ENCODE measurements at regions not wholly inside any gene's neighbourhood (a gene's known extent, or its start where the extent isn't known, plus 50 kb on each side); places are given as distances from the start of the nearest gene placed in this dataset.

DNA sequence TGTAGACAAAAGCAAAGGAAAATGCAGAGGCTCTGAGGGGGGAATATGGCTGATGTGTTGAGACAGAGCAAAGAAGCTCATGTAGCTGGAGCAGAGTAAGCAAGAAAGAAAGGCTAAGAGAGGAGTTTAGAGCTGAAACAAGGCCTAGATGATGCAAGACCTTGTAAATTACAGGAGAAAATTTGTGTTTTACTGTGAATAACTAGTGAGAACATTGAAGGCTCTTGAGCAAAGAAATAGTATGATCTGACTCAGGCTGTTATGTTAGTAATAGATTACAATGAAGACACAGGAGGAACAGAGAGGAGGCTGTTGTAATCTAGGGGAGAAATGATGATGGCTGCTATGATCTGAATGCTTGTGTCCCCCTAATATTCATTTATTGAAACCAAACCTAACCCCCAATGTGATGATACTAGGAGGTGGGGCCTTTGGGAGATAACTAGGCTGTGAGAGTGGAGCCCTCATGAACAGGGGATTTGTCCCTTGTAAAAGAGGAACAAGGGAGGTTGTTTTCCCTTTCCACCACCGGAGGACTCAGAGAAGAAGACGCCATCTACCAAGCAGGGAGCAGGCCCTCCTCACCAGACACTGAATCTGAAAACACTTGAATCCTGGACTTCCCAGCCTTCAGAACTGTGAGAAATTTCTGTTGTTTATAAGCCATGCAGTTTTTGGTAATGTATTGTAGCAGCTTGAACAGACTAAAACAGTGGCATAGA lies 394.9 kb downstream of the HTR7 start:
- Histone ChIP-seq H3K27me3 (ENCODE audit: control insufficient read depth, insufficient read depth, low read length) (no peaks in the 10 kb centered on the region), H3K36me3 (ENCODE audit: control insufficient read depth, insufficient read depth, low read length) (no peaks in the 10 kb centered on the region), H3K4me3 (ENCODE audit: low read depth, low read length) (no peak overlapping the region)
- no peak for DNase-seq (ENCODE audit: low read depth)
- TF ChIP-seq, protein P1, sequence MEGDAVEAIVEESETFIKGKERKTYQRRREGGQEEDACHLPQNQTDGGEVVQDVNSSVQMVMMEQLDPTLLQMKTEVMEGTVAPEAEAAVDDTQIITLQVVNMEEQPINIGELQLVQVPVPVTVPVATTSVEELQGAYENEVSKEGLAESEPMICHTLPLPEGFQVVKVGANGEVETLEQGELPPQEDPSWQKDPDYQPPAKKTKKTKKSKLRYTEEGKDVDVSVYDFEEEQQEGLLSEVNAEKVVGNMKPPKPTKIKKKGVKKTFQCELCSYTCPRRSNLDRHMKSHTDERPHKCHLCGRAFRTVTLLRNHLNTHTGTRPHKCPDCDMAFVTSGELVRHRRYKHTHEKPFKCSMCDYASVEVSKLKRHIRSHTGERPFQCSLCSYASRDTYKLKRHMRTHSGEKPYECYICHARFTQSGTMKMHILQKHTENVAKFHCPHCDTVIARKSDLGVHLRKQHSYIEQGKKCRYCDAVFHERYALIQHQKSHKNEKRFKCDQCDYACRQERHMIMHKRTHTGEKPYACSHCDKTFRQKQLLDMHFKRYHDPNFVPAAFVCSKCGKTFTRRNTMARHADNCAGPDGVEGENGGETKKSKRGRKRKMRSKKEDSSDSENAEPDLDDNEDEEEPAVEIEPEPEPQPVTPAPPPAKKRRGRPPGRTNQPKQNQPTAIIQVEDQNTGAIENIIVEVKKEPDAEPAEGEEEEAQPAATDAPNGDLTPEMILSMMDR (IDR thresholded peaks at IDR 0.05; ENCODE audit: insufficient read depth, low read length, poor library complexity, severe bottlenecking) = no peak

DNA sequence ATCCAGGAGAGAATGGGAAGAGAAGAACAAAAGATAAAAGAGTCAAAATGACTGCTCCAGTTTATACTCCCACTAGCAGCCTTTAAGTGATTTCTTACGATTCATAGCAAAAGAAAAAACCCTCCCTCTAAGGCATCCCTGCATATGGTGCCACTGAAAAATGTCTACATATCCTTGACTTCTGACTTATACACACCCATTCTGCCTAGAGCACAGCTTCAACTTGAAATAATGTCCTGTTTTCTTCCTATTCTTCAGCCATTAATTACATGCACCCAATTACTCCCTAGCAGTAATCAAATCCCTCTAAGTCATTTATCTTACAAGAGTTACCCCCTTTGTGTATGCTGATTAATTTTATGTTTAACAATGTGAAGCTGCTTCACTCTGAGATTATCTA lies 393.5 kb downstream of the HTR7 start:
- TF ChIP-seq, protein P1 (IDR thresholded peaks at IDR 0.05; ENCODE audit: insufficient read depth, low read length, poor library complexity, severe bottlenecking) = no peak
- Histone ChIP-seq H3K4me3 (ENCODE audit: low read depth, low read length) (no peak overlapping the region), H3K36me3 (ENCODE audit: control insufficient read depth, insufficient read depth, low read length) (no peaks in the 10 kb centered on the region), H3K27me3 (ENCODE audit: control insufficient read depth, insufficient read depth, low read length) (no peaks in the 10 kb centered on the region)
- DNase-seq (ENCODE audit: low read depth) = no peak

DNA sequence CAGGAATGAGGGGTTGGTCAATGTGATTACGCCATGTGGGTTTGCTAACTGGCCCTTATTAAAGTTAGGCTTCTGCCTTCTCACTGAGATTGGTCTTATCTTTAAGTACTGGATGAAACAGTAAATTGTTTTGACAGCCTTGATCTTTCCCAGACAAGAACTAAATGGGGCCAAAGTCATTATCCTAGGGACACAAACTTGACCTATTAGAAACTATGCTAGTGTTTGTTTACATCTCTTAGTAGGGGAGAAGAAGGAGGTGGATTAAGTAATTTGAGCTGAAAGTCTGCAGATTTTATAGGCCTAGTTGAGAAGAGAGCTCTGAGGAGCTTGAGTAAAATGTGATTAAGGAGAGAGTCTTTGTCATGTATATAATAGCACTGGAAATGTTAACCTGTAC lies 386.9 kb downstream of the HTR7 start:
- no peaks in the 10 kb centered on the region for H3K36me3 ChIP-seq (ENCODE audit: control insufficient read depth, insufficient read depth, low read length)
- TF ChIP-seq, protein P1 (IDR thresholded peaks at IDR 0.05; ENCODE audit: insufficient read depth, low read length, poor library complexity, severe bottlenecking) = no peak
- no peak for DNase-seq (ENCODE audit: low read depth)
- H3K4me3 ChIP-seq (ENCODE audit: low read depth, low read length) = no peak overlapping the region
- no peaks in the 10 kb centered on the region for H3K27me3 ChIP-seq (ENCODE audit: control insufficient read depth, insufficient read depth, low read length)

DNA sequence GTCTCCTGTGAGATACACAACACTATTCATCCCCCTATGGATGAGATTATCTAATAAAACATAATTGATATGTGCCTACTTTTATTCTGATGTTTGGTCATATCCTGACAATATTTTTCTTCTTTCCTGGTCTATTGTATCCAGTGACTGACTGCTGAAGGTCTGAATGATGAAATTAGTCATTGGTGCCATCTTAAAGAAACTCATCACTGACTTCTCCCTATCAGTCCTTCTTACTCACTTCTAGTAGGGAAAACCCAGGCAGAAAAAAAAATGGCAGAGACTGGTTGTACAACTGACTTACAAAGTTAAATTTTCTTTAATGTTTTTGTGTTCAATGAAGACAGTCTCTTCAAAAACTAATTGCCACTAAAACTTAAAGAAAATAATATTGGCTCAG lies 377.4 kb downstream of the HTR7 start:
- Histone ChIP-seq H3K36me3 (ENCODE audit: control insufficient read depth, insufficient read depth, low read length) (no peaks in the 10 kb centered on the region), H3K4me3 (ENCODE audit: low read depth, low read length) (no peak overlapping the region), H3K27me3 (ENCODE audit: control insufficient read depth, insufficient read depth, low read length) (no peaks in the 10 kb centered on the region)
- no peak for DNase-seq (ENCODE audit: low read depth)
- TF ChIP-seq, protein P1 (IDR thresholded peaks at IDR 0.05; ENCODE audit: insufficient read depth, low read length, poor library complexity, severe bottlenecking) = no peak

DNA sequence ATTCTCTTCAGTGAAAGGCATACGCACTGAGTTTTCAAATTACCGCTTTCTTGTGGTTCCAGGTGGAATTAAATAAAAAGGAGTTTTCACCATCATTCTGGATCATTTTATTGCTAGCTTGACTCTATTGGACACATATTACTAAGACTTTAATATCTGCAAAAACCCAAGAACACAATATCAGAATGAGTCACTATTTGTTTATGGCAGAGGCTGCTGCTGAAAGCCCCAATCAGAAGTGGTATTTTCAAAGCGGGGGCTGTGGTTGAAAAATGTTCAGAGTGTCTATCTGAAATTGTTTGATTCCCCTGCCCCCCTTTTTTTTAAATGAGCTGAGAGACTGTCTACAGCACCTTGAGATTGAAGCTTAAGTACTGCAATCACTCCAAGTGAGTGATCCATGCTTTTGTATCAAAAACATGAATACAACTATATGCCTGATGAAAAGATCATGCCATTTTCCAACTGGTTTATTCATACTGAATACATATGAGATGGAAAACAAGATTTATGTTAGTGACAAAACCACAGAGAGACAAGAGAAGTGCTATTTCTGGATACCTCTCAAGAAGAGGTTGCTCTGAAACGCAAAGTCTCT lies 376.4 kb downstream of the HTR7 start:
- TF ChIP-seq, protein P1 (IDR thresholded peaks at IDR 0.05; ENCODE audit: insufficient read depth, low read length, poor library complexity, severe bottlenecking) = no peak
- no peak for DNase-seq (ENCODE audit: low read depth)
- Histone ChIP-seq H3K36me3 (ENCODE audit: control insufficient read depth, insufficient read depth, low read length) (no peaks in the 10 kb centered on the region), H3K4me3 (ENCODE audit: low read depth, low read length) (no peak overlapping the region), H3K27me3 (ENCODE audit: control insufficient read depth, insufficient read depth, low read length) (no peaks in the 10 kb centered on the region)

DNA sequence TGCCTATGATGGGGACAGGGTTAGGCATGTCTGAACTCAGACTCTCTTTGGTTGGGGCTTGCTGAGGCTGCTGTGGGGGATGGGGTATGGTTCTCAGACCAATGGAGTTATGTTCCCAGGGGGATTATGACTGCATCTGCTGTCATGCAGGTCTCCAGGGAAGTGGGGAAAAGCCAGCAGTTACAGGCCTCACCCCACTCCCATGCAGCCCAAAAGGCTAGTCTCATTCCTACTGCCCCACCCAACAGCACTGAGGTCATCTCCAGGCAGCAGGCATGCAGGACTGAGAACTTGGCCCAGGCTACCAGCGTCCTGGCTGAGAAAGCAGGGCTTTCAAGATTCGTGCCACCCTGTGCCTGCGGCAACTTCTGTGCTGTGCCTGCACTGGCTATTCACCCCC lies 373.3 kb downstream of the HTR7 start:
- Histone ChIP-seq H3K27me3 (ENCODE audit: control insufficient read depth, insufficient read depth, low read length) (no peaks in the 10 kb centered on the region), H3K36me3 (ENCODE audit: control insufficient read depth, insufficient read depth, low read length) (no peaks in the 10 kb centered on the region), H3K4me3 (ENCODE audit: low read depth, low read length) (no peak overlapping the region)
- no peak for DNase-seq (ENCODE audit: low read depth)
- TF ChIP-seq, protein P1 (IDR thresholded peaks at IDR 0.05; ENCODE audit: insufficient read depth, low read length, poor library complexity, severe bottlenecking) = no peak

All from kidney epithelial cell (primary cell).